SK-N-SH (cell line): ENCODE measurements at regions not wholly inside any gene's neighbourhood (a gene's known extent, or its start where the extent isn't known, plus 50 kb on each side); places are given as distances from the start of the nearest gene placed in this dataset.

ENCODE experiments used
- CTCF ChIP-seq: fragments of 200-600 bp; sonication (generic); IDR thresholded peaks from 2 replicates; pipeline ENCODE4 v1.6.1; 2017; ENCODE audit warnings: antibody characterized with exemption, mild to moderate bottlenecking, moderate library complexity
- FOXM1 ChIP-seq: IDR thresholded peaks from 2 replicates; pipeline ENCODE4 v1.4.0; 2012; ENCODE audit warnings: low read depth, mild to moderate bottlenecking
- GATA2 ChIP-seq: sonication (generic); formaldehyde crosslinking; IDR thresholded peaks from 2 replicates; pipeline ENCODE4 v1.5.0; 2020; ENCODE audit warnings: mild to moderate bottlenecking, missing genetic modification reagents
- POLR2AphosphoS5 ChIP-seq: IDR thresholded peaks from 2 replicates; pipeline ENCODE4 v1.6.1; 2012; ENCODE audit warnings: low read depth, low read length
- REST ChIP-seq: IDR thresholded peaks from 2 replicates; pipeline ENCODE4 v1.6.1; 2012; ENCODE audit warnings: mild to moderate bottlenecking, low read depth, low read length, moderate library complexity
- RFX5 ChIP-seq: IDR thresholded peaks from 2 replicates; pipeline ENCODE4 v1.6.1; 2012; ENCODE audit warnings: mild to moderate bottlenecking, improper control_type of control experiment, low read length
- SIN3A ChIP-seq: IDR thresholded peaks from 2 replicates; pipeline ENCODE4 v1.6.1; 2012; ENCODE audit warnings: low read depth, mild to moderate bottlenecking, low read length, moderate library complexity, borderline replicate concordance
- TAF1 ChIP-seq: IDR thresholded peaks from 2 replicates; pipeline ENCODE4 v1.6.1; 2012; ENCODE audit warnings: low read depth, mild to moderate bottlenecking, low read length, moderate library complexity, borderline replicate concordance
- USF2 ChIP-seq: fragments of 150-350 bp; IDR thresholded peaks from 2 replicates; pipeline ENCODE4 v1.6.1; 2017; ENCODE audit warnings: antibody characterized with exemption, low read length, low read depth, borderline replicate concordance

GRCh38 chr4:122285285-122285684, 93.5 kb upstream of the ADAD1 start:
- TF ChIP-seq CTCF (no peak), FOXM1 (no peak), RFX5 (no peak), SIN3A (no peak), TAF1 (no peak), POLR2AphosphoS5 (no peak), GATA2 (no peak), REST (no peak), USF2 (no peak)
